DMS153 (cell line): ENCODE measurements at regions not wholly inside any gene's neighbourhood (a gene's known extent, or its start where the extent isn't known, plus 50 kb on each side); places are given as distances from the start of the nearest gene placed in this dataset.
"Not testable (repeated sequence)": the region's sequence is repeated elsewhere in the genome, so short reads cannot be mapped to it uniquely, and the experiment has no call there.

Source experiments
- DNase-seq: peaks from one replicate; lab custom pipeline; 2025; lab: John Stamatoyannopoulos, UW

DNA sequence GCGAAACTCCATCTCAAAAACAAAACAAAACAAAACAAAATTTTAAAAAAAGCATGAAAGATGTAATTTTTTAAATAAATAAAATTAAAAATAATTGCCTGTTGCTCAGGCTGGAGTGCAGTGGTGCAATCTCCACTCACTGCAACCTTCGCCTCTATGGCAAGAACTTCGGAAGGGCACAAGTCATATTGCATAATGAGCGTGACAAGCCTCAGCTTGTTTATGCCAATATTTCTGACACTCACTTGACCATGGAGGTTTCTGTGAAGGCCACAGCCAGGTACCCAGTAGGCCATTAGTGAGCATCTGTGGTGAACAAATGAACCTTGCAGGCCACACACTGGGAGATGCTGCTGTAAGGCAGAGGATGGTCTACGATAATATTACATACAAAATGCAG lies 106.1 kb upstream of the KMT2C start:
- no peak for DNase-seq

DNA sequence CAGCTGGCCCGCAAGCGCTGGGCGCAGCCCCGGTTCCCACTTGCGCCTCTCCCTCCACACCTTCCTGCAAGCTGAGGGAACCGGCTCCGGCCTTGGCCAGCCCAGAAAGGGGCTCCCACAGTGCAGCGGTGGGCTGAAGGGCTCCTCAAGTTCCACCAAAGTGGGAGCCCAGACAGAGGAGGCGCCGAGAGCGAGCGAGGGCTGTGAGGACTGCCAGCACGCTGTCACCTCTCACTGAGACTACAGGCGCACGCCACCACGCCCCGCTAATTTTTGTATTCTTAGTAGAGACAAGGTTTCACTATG lies 103.3 kb upstream of the KMT2C start:
- not testable (repeated sequence) for DNase-seq

DNA sequence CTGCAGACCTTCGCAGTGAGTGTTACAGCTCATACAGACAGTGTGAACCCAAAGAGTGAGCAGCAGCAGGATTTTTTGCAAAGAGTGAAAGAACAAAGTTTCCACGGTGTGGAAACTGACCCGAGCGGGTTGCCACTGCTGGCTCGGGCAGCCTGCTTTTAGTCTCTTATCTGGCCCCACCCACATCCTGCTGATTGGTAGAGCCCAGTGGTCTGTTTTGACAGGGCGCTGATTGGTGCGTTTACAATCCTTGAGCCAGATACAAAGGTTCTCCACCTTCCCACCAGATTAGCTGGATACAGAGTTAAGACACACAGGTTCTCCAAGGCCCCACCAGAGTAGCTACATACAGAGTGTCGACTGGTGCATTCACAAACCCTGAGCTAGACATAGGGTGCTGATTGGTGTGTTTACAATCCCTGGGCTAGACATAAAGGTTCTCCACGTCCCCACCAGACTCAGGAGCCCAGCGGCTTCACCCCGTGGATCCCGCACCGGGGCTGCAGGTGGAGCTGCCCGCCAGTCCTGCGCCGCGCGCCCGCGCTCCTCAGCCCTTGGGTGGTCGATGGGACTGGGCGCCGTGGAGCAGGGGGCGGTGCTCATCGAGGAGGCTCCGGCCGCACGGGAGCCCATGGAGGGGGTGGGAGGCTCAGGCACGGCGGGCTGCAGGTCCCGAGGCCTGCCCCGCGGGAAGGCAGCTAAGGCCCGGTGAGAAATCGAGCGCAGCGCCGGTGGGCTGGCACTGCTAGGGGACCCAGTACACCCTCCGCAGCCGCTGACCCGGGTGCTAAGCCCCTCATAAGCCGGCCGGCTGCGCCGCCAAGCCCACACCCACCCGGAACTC lies 102.8 kb upstream of the KMT2C start:
- DNase-seq: not testable (repeated sequence)

DNA sequence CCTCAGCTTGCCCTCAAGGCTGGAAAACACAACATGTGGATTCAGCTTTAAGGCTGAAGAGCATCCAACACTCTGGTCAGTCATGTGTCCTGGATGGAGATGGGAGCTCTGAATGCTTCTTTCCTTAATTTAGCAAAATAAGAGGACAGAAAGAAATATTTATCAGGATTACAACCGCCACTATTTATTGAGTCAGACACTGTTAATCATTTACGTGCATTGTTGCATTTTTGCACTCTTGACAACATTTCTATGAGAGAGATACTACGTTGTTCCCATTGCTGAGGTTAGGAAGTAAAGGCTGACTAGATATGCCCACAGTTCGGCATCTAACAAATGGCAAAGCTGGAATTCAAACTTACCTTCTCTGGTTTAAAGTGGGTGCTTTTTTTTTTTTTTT lies 101.8 kb upstream of the KMT2C start:
- DNase-seq: no peak

DNA sequence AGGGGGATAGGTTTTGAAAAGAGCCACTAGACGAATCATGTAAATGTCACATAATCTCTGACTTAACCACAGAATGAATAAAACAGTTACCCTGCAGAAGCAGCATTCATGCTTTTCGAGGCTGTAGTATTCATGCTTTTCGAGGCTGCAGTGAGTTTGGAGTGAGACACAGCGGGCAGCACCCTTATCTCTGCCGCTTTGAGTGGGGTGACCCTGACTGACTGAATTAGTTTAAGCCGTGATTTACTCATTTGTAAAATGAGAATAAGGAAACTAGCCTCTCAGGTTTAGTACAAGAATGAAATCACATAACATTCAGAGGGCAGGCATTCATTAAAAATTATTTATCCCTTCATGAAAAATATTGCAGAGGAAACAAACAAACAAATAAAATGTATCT lies 92.8 kb upstream of the KMT2C start:
- DNase-seq: no peak

DNA sequence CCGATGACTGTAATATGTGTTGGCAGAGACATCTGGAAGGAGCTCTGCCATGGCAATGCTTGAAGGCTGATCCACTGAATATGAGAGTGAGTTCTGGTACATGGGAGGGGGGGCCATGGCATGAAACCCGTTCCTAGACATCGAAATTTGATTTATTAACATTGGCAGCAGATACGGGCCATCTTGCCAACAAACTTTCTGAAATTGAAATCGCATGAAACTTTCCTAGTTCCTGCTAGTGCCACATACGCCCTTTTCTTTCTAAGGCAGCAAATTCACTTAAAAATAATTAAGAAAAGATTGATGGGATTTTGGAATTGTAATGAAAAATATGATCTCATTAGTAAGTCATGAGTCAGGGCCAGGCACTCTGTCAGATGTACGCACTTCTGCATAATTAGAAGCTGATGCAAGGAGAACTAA lies 91.8 kb upstream of the KMT2C start:
- no peak for DNase-seq

DNA sequence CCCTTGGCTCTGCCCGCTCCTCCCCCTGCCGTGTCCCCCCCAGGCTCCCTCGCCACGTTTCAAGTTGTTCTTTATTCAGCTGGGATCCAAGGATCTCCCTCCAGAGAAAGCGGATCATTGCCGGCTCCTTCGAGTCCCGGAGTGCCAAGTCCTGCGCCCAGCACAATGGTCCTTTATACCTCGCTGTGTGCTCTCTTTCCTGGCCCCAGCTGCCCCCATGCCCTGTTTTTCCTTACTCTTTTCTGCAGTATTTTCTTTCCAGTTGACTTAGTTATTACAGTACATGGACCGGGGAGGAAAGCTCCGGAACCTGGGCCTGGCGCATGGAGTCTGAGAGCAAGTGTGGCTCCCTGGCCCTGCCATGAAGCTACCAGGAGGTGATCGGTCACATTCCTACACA lies 88.1 kb upstream of the KMT2C start:
- DNase-seq: no peak

DNA sequence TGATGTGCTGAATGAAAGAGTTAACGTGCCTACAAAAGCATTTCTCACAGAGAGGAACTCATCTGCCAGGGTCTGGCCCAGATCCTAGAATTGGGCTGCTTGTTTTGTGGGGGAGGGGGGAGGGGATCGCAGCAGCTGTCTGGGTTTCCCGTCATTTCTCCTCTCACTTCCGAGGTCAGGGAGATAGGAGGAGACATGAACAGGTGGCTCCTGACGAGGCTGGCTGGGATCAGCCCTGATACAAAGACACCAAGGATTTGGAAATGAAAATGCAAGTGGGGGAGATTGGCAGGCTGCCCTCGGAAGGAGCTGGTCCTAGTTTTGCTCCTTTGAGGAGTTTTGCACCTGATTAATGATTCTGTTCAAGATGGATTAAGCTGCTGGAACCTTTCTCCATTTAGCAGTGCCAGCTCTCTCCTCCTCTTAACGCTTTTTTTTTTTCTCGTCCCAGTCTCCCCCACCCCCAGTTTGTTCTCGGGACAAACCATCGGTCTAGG lies 86.8 kb upstream of the KMT2C start:
- DNase-seq: peak; percentile 70

DNA sequence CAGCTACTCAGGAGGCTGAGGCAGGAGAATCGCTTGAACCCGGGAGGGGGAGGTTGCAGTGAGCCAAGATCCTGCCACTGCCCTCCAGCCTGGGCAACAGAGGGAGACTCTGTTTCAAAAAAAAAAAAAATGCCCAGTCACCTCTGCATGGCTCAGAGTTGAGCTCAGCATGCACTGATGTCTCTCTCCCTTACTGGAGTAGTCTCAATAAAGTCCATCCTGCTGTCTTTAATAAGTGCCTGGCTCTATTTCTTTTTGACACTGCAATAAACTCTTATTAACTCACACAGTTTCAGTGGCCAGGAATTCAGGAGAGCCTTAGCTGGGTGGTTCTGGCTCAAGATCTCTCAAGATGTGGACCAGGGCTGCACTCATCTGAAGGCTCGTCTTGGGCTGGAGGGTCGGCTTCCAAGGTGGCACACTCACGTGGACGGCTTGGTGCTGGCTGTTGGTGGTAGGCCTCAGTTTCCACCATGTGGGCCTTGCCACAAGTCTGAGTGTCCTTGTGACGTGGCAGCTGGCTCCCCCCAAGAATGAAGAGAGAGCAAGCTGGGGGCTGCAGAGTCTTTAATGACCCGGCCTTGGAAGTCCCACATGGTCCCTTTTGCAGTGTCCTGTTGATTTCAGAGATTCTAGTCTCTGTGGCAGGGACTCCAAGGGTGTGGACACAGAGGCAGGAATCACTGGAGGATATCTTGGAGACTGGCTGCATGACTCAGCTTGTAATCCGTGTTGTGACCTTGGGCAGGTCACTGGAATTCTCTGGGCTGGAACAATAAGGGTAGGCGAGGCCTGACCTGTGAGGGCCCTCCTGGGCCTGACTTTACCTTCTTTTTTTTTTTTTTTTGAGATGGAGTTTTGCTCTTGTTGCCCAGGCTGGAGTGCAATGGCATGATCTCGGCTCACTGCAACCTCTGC lies 85.9 kb upstream of the KMT2C start:
- no peak for DNase-seq

DNA sequence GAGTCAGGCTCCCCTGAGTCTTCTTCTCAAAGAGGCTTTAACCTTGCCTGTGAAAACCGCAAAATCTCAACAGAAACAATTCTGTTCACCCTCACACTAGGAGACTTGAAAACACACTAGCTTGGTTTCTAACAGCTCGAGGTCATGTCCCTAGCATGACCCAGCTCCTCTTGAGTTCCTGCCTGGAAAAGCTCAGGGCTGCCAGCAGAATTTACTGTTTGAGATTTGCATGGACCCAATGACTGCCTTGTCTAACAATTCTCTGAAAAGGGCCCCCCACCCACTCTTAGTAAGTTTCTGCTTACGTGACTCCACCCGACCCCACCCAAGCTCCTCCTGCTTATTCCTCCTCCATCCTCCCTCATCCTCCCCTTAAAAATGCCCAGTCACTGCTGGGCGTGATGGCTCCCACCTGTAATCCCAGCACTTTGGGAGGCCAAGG lies 85.1 kb upstream of the KMT2C start:
- DNase-seq: no peak

DNA sequence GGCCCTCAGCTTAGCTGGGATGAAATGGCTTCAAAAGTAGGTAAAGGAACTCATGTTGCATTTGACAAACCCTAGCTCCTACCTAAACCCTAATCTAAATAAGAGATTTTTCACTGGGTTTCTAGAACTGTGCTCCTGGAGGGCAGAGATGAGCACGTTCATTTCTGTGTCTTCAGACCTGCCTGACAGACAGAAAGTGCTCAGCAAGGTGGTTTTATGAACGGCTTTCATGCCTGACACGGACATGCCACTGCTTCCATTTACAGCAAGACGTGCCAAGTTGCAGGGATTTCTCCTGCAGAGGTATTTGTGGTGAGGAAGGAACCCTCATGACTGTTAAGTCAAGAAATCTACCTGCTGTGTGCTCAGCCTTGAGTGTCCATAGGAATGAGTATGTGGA lies 83.5 kb upstream of the KMT2C start:
- no peak for DNase-seq

DNA sequence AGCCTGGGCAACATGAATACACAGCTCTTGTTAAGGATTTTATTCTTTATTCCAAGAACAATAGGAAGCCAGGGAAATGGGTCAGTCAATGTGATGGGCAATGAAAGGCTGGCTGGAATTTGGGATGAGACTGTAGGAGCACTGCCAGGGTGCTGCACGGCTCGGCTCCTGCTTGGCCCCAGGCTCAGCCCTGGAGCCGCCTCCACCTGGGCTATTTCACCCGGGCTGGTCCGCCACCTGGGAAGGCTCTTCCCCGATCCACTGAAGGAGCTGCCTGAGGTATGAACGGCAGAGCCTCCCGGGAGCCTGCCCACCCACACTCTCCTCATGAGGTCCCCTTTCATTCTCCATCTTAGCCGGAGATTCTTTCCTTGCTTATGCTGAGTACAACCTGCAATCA lies 80.4 kb upstream of the KMT2C start:
- DNase-seq: no peak

DNA sequence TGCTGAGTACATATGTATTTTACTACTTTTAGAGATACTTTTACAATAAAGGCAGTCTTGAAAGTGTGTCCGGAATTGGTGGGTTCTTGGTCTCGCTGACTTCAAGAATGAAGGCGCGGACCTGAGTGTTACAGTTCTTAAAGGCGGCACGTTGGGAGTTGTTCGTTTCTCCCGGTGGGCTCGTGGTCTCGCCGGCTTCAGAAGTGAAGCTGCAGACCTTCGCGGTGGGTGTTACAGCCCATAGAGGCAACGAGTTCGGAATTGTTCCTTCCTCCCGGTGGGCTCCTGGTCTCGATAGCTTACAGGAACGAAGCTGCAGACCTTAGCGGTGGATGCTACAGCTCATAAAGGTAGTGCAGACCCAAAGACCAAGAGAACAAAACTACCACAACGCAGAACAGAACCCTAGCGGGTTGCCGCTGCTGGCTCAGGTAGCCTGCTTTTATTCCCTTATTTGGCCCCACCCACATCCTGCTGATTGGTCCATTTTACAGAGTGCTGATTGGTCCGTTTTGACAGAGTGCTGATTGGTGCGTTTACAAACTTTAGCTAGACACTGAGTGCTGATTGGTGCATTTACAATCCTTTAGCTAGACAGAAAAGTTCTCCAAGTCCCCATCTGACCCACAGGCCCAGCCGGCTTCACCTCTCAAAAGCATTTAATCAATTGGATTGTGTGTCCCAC lies 79.6 kb upstream of the KMT2C start:
- not testable (repeated sequence) for DNase-seq

DNA sequence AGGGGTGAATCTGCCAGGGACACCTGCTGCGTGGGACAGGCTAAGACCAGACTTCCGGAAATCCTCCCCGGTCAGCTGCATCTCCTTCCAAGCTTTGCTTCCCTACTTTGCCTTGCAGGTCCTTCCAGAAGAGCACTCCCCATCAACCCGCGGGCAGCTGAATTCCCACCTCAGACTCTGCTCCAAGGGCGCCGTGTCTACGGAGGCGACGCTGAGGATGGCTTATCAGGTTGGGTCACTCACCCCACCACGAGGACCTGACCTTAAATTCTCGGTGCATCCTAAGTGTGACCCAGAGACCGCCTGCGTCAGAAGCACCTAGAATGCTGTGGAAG lies 78.9 kb upstream of the KMT2C start:
- DNase-seq: no peak

DNA sequence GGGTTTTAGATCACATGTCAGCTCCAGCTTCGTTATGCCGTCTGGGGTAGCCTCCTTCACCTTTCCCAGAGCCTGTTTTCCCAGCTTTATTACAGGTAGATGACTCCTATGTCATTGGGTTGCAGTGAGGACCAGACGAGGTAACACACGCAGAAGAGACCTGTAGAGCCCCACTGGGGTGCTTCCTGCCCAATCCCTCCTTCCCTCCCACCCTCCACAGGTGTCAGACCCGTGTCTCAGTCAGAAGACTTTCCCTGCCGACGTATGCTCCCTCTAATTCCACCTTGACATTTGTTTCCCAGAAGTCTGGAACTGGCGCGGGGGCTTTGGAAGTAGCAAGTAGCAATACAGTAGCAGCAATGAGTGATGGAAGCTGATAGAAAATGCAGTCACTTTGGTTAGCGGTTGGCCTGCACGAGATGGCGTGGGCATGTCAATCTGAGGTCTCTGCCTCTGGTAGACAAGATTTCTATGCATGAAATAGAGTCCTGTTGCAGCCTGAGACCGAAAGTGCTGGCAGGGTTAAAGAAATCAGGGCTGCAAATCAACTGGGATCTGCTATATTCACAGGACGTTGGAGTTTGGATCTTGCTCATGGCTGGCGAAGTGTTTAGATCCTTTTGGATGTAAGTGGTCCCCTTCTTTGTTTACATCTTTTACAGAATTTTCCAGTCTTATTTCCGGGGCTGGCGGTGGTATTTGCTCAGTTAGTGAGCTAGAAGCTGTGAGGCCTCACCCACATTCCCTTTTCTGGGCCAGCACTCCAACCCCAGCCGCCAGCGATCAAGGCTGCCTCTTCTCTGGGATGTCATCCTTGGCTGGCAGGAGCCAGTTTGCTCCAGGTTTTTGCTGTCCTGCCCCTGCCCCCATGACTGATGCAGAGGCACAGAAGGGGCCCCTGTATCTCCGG lies 78.3 kb upstream of the KMT2C start:
- DNase-seq: no peak

DNA sequence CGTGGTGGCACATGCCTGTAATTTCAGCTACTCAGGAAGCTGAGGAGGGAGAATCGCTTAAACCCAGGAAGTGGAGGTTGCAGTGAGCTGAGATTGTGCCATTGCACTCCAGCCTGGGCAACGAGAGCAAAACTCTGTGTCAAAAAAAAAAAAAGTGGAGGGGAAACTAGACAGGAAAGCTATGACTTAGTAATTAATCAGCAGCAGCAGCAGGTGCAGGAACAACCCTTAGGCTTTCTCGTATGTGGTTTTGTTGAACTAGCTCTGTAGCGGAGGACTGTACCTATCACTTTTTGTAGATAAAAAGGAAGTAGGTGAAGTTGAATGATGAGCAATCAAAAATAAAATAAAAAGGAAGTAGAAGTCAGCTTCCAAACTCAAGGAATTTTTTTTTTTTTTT lies 76.9 kb upstream of the KMT2C start:
- DNase-seq: no peak

DNA sequence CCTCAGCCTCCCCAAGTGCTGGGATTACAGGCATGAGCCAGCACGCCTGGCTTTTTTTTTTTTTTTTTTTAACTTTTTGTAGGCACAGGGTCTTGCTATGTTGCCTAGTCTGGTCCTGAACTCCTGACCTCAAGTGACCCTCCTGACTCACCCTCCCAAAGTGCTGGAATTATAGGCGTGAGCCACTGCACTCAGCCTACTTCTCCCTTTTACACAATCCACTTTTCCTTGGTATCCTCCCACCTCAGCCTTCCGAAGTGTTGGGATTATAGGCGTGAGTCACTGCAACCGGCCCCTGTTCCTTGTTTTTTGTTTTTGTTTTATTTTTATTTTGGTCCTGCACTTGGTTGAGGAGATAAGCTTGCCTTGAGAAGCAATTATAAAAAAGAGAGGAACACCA lies 75.9 kb upstream of the KMT2C start:
- DNase-seq: no peak

DNA sequence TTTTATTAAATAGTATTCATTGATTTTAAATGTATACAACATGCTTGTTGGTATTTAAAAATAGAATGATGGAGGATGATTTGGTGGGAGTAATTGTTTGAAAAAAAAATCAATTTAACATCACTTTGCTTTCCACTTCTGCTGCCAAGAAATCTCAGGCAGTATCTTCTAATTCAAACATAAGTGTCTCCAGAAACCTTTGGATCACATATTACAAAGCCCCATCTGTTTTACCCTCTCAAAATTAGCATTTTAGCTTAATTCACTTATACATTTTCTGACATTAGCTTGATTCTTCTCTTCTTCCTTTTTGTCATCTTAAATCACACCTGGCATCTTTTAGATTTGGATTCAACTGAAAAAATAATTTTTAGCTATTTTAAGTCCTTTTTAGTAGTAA lies 72.9 kb upstream of the KMT2C start:
- DNase-seq: no peak

DNA sequence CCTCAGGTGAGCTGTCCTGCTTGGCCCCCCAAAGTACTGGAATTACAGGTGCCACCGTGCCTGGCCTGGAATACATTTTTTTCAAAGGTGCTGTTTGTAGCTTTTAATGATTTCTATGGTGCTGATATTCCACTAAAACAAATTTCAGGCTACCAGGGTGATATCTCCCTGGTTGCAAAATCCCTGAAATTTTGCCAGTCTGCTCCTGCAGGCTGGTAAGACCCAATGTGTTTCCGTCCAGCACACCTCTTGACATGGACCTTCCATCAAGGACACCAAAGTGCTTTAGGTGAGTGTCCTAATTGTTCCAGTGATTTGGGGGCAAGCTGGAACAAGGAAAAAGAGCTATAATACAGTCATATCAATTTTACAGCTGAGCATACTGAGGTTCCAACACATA lies 69.8 kb upstream of the KMT2C start:
- no peak for DNase-seq

DNA sequence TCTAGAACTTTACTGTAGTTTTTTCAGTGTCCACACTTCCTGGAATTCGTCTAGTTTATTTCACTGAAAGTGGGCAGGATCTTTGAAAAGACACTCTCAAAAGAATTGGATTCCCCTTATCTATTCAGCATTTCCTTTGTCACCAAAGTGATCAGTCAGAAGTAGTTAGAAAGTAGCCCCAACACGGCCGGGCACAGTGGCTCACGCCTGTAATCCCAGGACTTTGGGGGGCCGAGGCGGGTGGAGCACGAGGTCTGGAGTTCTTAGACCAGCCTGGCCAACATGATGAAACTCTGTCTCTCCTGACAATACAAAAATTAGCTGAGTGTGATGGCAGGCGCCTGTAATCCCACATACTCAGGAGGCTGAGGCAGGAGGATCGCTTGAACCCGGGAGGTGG lies 69.0 kb upstream of the KMT2C start:
- DNase-seq: no peak

DNA sequence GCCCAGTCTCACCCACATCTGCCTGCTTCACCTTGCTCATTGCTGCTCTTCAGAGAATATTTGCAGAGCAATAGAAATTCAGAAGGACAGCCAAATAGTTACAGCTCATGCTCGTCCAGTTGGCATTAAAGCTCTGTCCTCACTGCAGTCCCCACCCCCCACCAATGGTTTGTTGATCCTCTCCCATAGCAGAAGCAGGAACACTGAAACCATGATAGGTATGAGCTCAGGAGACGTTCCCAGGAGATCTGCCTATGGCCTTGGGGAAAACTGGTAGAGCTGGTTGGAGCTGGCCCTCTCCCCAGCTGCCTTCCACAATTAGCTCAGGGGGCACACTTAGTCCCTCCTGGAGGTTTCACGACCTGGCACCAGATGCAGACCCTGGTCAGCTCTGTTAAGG lies 68.6 kb upstream of the KMT2C start:
- DNase-seq: no peak
